HG02610 (cell line): ENCODE measurements at regions not wholly inside any gene's neighbourhood (a gene's known extent, or its start where the extent isn't known, plus 50 kb on each side); places are given as distances from the start of the nearest gene placed in this dataset.

Experiments used
- ATAC-seq: cut with Tn5 transposase; IDR thresholded peaks from one replicate; pipeline ENCODE4 v1.9.1; 2021; ENCODE audit warnings: mild to moderate bottlenecking, moderate library complexity; ENCODE audit not compliant: unreplicated experiment

GRCh38 chr4:18937080-18937479, 915.5 kb upstream of the LCORL start:
- ATAC-seq: no peak

- ATAC-seq: no peak
These were observed 914.2 kb upstream of the LCORL start for GRCh38 chr4:18935659-18936345.

- ATAC-seq: no peak
These were observed 912.6 kb upstream of the LCORL start for GRCh38 chr4:18934197-18934596.

GRCh38 chr4:18932730-18933339, 911.3 kb upstream of the LCORL start:
- ATAC-seq: no peak

GRCh38 chr4:18931643-18932377, 910.3 kb upstream of the LCORL start:
- ATAC-seq: no peak

GRCh38 chr4:18930487-18930886, 908.9 kb upstream of the LCORL start:
- ATAC-seq: no peak

GRCh38 chr4:18923496-18924161, 902.1 kb upstream of the LCORL start:
- no peak for ATAC-seq

GRCh38 chr4:18917689-18918088, 896.1 kb upstream of the LCORL start:
- ATAC-seq: no peak

- ATAC-seq: no peak
These were observed 892.6 kb upstream of the LCORL start for GRCh38 chr4:18914182-18914581.

GRCh38 chr4:18894928-18895327, 873.4 kb upstream of the LCORL start:
- no peak for ATAC-seq

- no peak for ATAC-seq
These were observed 860.9 kb upstream of the LCORL start for GRCh38 chr4:18882468-18882867.

- no peak for ATAC-seq
These were observed 860.0 kb upstream of the LCORL start for GRCh38 chr4:18881556-18881955.

GRCh38 chr4:18880871-18881270, 859.3 kb upstream of the LCORL start:
- ATAC-seq: no peak

- ATAC-seq: no peak
These were observed 857.0 kb upstream of the LCORL start for GRCh38 chr4:18878561-18878960.

- no peak for ATAC-seq
These were observed 847.6 kb upstream of the LCORL start for GRCh38 chr4:18869166-18869565.

GRCh38 chr4:18860836-18861530, 839.4 kb upstream of the LCORL start:
- ATAC-seq: no peak

- no peak for ATAC-seq
These were observed 837.9 kb upstream of the LCORL start for GRCh38 chr4:18859468-18859867.

- ATAC-seq: no peak
These were observed 836.8 kb upstream of the LCORL start for GRCh38 chr4:18858229-18858922.

GRCh38 chr4:18850867-18851266, 829.3 kb upstream of the LCORL start:
- ATAC-seq: no peak

GRCh38 chr4:18847249-18847890, 825.8 kb upstream of the LCORL start:
- ATAC-seq: no peak
